ENCODE measurements at regions not wholly inside any gene's neighbourhood (a gene's known extent, or its start where the extent isn't known, plus 50 kb on each side); places are given as distances from the start of the nearest gene placed in this dataset.

GRCh38 chr14:25108959-25109358 lies 59.0 kb upstream of the STXBP6 start:
- ATAC-seq (no peak), DNase-seq (no peak)
- Mint-ChIP-seq H3K4me1 (no peaks in the 10 kb centered on the region), H3K4me3 (no peak overlapping the region), H3K36me3 (ENCODE audit: low read depth) (no peaks in the 10 kb centered on the region), H3K27ac (no peak overlapping the region), H3K9me3 (ENCODE audit: low read depth) (no peaks in the 10 kb centered on the region), H3K27me3 (peaks cover 9% of the 10 kb centered on the region)
- intact Hi-C loops (cut with DNase I, micrococcal nuclease) = no loop called here
- ChIA-PET CTCF (no interaction called here), POLR2A (no interaction called here)

- CTCF ChIA-PET = no interaction called here
- ATAC-seq = no peak
- H3K9me3 Mint-ChIP-seq (ENCODE audit: low read depth) = no peaks in the 10 kb centered on the region
- no peaks in the 10 kb centered on the region for H3K36me3 Mint-ChIP-seq (ENCODE audit: low read depth)
- POLR2A ChIA-PET = no interaction called here
- peaks cover 7% of the 10 kb centered on the region for H3K27me3 Mint-ChIP-seq
- intact Hi-C loops (cut with DNase I, micrococcal nuclease) = no loop called here
- no peaks in the 10 kb centered on the region for H3K4me1 Mint-ChIP-seq
- no peak overlapping the region for H3K27ac Mint-ChIP-seq
- H3K4me3 Mint-ChIP-seq = no peak overlapping the region
- DNase-seq = no peak
These were observed 58.3 kb upstream of the STXBP6 start for GRCh38 chr14:25108291-25108690.

- CTCF ChIA-PET = no interaction called here
- ATAC-seq (no peak), DNase-seq (no peak)
- H3K36me3 Mint-ChIP-seq (ENCODE audit: low read depth) = no peaks in the 10 kb centered on the region
- H3K9me3 Mint-ChIP-seq (ENCODE audit: low read depth) = peaks cover 2% of the 10 kb centered on the region
- POLR2A ChIA-PET = no interaction called here
- intact Hi-C loops (cut with DNase I, micrococcal nuclease) = no loop called here
- no peak overlapping the region for H3K27ac Mint-ChIP-seq
- H3K4me1 Mint-ChIP-seq = no peaks in the 10 kb centered on the region
- H3K27me3 Mint-ChIP-seq = peaks cover 7% of the 10 kb centered on the region
- no peak overlapping the region for H3K4me3 Mint-ChIP-seq
These were observed 53.9 kb upstream of the STXBP6 start for GRCh38 chr14:25103820-25104219.

GRCh38 chr14:25103271-25103670 lies 53.3 kb upstream of the STXBP6 start:
- ChIA-PET POLR2A (no interaction called here), CTCF (no interaction called here)
- no peak overlapping the region for H3K27ac Mint-ChIP-seq
- intact Hi-C loops (cut with DNase I, micrococcal nuclease) = no loop called here
- H3K36me3 Mint-ChIP-seq (ENCODE audit: low read depth) = no peaks in the 10 kb centered on the region
- H3K4me1 Mint-ChIP-seq = no peaks in the 10 kb centered on the region
- H3K9me3 Mint-ChIP-seq (ENCODE audit: low read depth) = peaks cover 2% of the 10 kb centered on the region
- ATAC-seq (no peak), DNase-seq (no peak)
- peaks cover 7% of the 10 kb centered on the region for H3K27me3 Mint-ChIP-seq
- no peak overlapping the region for H3K4me3 Mint-ChIP-seq

- Mint-ChIP-seq H3K27me3 (peaks cover 7% of the 10 kb centered on the region), H3K36me3 (ENCODE audit: low read depth) (no peaks in the 10 kb centered on the region), H3K4me3 (no peak overlapping the region), H3K4me1 (no peaks in the 10 kb centered on the region), H3K9me3 (ENCODE audit: low read depth) (peaks cover 2% of the 10 kb centered on the region), H3K27ac (no peak overlapping the region)
- CTCF ChIA-PET = no interaction called here
- POLR2A ChIA-PET = no interaction called here
- no peak for ATAC-seq
- DNase-seq = no peak
- intact Hi-C loops (cut with DNase I, micrococcal nuclease) = no loop called here
These were observed 52.8 kb upstream of the STXBP6 start for GRCh38 chr14:25102788-25103187.

GRCh38 chr14:25101276-25101675 lies 51.3 kb upstream of the STXBP6 start:
- ATAC-seq (no peak), DNase-seq (no peak)
- H3K36me3 Mint-ChIP-seq (ENCODE audit: low read depth) = no peaks in the 10 kb centered on the region
- ChIA-PET POLR2A (no interaction called here), CTCF (no interaction called here)
- intact Hi-C loops (cut with DNase I, micrococcal nuclease) = no loop called here
- peaks cover 2% of the 10 kb centered on the region for H3K9me3 Mint-ChIP-seq (ENCODE audit: low read depth)
- no peaks in the 10 kb centered on the region for H3K4me1 Mint-ChIP-seq
- peaks cover 5% of the 10 kb centered on the region for H3K27me3 Mint-ChIP-seq
- H3K4me3 Mint-ChIP-seq = no peak overlapping the region
- H3K27ac Mint-ChIP-seq = no peak overlapping the region
